ENCODE measurements at regions not wholly inside any gene's neighbourhood (a gene's known extent, or its start where the extent isn't known, plus 50 kb on each side); places are given as distances from the start of the nearest gene placed in this dataset.

DNA sequence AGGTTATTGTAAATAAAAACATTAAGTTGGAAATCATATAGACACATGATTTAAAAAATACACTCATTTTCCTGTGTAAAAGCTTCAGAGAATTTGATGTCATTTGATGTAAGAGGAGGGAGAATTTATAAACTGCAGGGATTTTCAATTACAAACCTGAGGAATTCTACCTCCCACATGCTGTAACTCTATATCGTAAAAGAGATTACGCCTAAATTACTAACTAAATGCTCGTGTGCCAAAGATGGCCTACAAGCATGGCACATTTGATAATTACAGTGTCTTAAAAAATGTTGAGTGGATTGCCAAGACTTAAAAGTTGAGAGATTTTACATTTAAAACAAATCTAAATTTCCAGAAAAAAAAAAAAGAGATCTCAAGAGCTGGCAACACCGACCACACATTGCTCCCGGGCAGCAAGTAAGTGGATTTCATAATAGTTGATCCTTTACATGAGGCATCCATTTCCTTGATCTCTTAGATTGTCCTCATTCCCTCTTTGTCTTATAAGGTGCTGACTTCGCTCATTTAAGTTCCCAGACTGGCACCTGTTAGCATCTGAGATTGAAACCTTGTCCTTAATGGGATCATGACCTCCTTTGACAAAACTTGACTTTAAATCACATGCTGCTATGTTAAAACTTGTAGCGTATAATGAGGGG, 840.3 kb upstream of the ZEB2 start:
- H3K4me3 ChIP-seq (ENCODE audit: insufficient read depth, low read depth, low read length), result no peak overlapping the region
- no peaks in the 10 kb centered on the region for H3K4me1 ChIP-seq (ENCODE audit: insufficient read depth, low read length)
- no peak overlapping the region for H3K4me2 ChIP-seq (ENCODE audit: low read length)
- H3K27ac ChIP-seq (ENCODE audit: low read depth, low read length), result no peak overlapping the region
- no peaks in the 10 kb centered on the region for H3K27me3 ChIP-seq (ENCODE audit: insufficient read depth, low read length)
- H3K9me3 ChIP-seq (ENCODE audit: insufficient read depth, low read depth, low read length), result no peaks in the 10 kb centered on the region
- no peak overlapping the region for H3K4me3 Mint-ChIP-seq (ENCODE audit: unreplicated experiment)
- no peaks in the 10 kb centered on the region for H3K36me3 Mint-ChIP-seq (ENCODE audit: low read depth, unreplicated experiment)
- no peaks in the 10 kb centered on the region for H3K36me3 ChIP-seq (ENCODE audit: insufficient read depth, low read length)
- no peak overlapping the region for H3K27ac Mint-ChIP-seq (ENCODE audit: unreplicated experiment)
- H3K27me3 Mint-ChIP-seq (ENCODE audit: low read depth, unreplicated experiment), result no peaks in the 10 kb centered on the region
- H3K79me2 ChIP-seq (ENCODE audit: insufficient read depth, low read length), result no peaks in the 10 kb centered on the region
- no peaks in the 10 kb centered on the region for H4K20me1 ChIP-seq (ENCODE audit: insufficient read depth, low read length)
- no peak for DNase-seq (ENCODE audit: low read depth)
- H3K9ac ChIP-seq (ENCODE audit: low read length), result no peak overlapping the region
- no peak for FAIRE-seq
- no peak overlapping the region for H2AFZ ChIP-seq (ENCODE audit: low read depth, low read length)
- no peak for TF ChIP-seq EZH2 (IDR thresholded peaks at IDR 0.05; ENCODE audit: insufficient read depth, low read length)
- TF ChIP-seq, protein P1, sequence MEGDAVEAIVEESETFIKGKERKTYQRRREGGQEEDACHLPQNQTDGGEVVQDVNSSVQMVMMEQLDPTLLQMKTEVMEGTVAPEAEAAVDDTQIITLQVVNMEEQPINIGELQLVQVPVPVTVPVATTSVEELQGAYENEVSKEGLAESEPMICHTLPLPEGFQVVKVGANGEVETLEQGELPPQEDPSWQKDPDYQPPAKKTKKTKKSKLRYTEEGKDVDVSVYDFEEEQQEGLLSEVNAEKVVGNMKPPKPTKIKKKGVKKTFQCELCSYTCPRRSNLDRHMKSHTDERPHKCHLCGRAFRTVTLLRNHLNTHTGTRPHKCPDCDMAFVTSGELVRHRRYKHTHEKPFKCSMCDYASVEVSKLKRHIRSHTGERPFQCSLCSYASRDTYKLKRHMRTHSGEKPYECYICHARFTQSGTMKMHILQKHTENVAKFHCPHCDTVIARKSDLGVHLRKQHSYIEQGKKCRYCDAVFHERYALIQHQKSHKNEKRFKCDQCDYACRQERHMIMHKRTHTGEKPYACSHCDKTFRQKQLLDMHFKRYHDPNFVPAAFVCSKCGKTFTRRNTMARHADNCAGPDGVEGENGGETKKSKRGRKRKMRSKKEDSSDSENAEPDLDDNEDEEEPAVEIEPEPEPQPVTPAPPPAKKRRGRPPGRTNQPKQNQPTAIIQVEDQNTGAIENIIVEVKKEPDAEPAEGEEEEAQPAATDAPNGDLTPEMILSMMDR (IDR thresholded peaks at IDR 0.05; ENCODE audit: insufficient read depth, low read depth, low read length), result no peak
- no peaks in the 10 kb centered on the region for H3K9me3 Mint-ChIP-seq (ENCODE audit: unreplicated experiment)
- no peaks in the 10 kb centered on the region for H3K4me1 Mint-ChIP-seq (ENCODE audit: low read depth, unreplicated experiment)

GRCh38 chr2:145359561-145359960, 839.6 kb upstream of the ZEB2 start:
- Mint-ChIP-seq H3K4me1 (ENCODE audit: low read depth, unreplicated experiment) (no peaks in the 10 kb centered on the region), H3K9me3 (ENCODE audit: unreplicated experiment) (no peaks in the 10 kb centered on the region), H3K4me3 (ENCODE audit: unreplicated experiment) (no peak overlapping the region), H3K27ac (ENCODE audit: unreplicated experiment) (no peak overlapping the region), H3K36me3 (ENCODE audit: low read depth, unreplicated experiment) (no peaks in the 10 kb centered on the region), H3K27me3 (ENCODE audit: low read depth, unreplicated experiment) (no peaks in the 10 kb centered on the region)
- Histone ChIP-seq H3K4me1 (ENCODE audit: insufficient read depth, low read length) (no peaks in the 10 kb centered on the region), H3K79me2 (ENCODE audit: insufficient read depth, low read length) (no peaks in the 10 kb centered on the region), H3K36me3 (ENCODE audit: insufficient read depth, low read length) (no peaks in the 10 kb centered on the region), H3K4me3 (ENCODE audit: insufficient read depth, low read depth, low read length) (no peak overlapping the region), H3K27me3 (ENCODE audit: insufficient read depth, low read length) (no peaks in the 10 kb centered on the region), H3K9me3 (ENCODE audit: insufficient read depth, low read depth, low read length) (no peaks in the 10 kb centered on the region), H3K27ac (ENCODE audit: low read depth, low read length) (no peak overlapping the region), H2AFZ (ENCODE audit: low read depth, low read length) (no peak overlapping the region), H3K4me2 (ENCODE audit: low read length) (no peak overlapping the region), H4K20me1 (ENCODE audit: insufficient read depth, low read length) (no peaks in the 10 kb centered on the region), H3K9ac (ENCODE audit: low read length) (no peak overlapping the region)
- no peak for TF ChIP-seq EZH2 (IDR thresholded peaks at IDR 0.05; ENCODE audit: insufficient read depth, low read length)
- TF ChIP-seq, protein P1 (IDR thresholded peaks at IDR 0.05; ENCODE audit: insufficient read depth, low read depth, low read length), result no peak
- DNase-seq (ENCODE audit: low read depth) (no peak), FAIRE-seq (no peak)

- FAIRE-seq, result no peak
- peaks cover 2% of the 10 kb centered on the region for H3K4me1 Mint-ChIP-seq (ENCODE audit: low read depth, unreplicated experiment)
- TF ChIP-seq, protein P1 (IDR thresholded peaks at IDR 0.05; ENCODE audit: insufficient read depth, low read depth, low read length), result no peak
- TF ChIP-seq EZH2 (IDR thresholded peaks at IDR 0.05; ENCODE audit: insufficient read depth, low read length), result no peak
- Histone ChIP-seq H3K27ac (ENCODE audit: low read depth, low read length) (no peak overlapping the region), H3K9ac (ENCODE audit: low read length) (no peak overlapping the region), H3K79me2 (ENCODE audit: insufficient read depth, low read length) (no peaks in the 10 kb centered on the region), H4K20me1 (ENCODE audit: insufficient read depth, low read length) (no peaks in the 10 kb centered on the region), H2AFZ (ENCODE audit: low read depth, low read length) (no peak overlapping the region), H3K36me3 (ENCODE audit: insufficient read depth, low read length) (no peaks in the 10 kb centered on the region), H3K4me1 (ENCODE audit: insufficient read depth, low read length) (no peaks in the 10 kb centered on the region), H3K4me2 (ENCODE audit: low read length) (no peak overlapping the region), H3K27me3 (ENCODE audit: insufficient read depth, low read length) (no peaks in the 10 kb centered on the region), H3K9me3 (ENCODE audit: insufficient read depth, low read depth, low read length) (no peaks in the 10 kb centered on the region), H3K4me3 (ENCODE audit: insufficient read depth, low read depth, low read length) (no peak overlapping the region)
- H3K4me3 Mint-ChIP-seq (ENCODE audit: unreplicated experiment), result no peak overlapping the region
- no peaks in the 10 kb centered on the region for H3K9me3 Mint-ChIP-seq (ENCODE audit: unreplicated experiment)
- H3K36me3 Mint-ChIP-seq (ENCODE audit: low read depth, unreplicated experiment), result no peaks in the 10 kb centered on the region
- no peaks in the 10 kb centered on the region for H3K27me3 Mint-ChIP-seq (ENCODE audit: low read depth, unreplicated experiment)
- H3K27ac Mint-ChIP-seq (ENCODE audit: unreplicated experiment), result no peak overlapping the region
- peak; percentile 22 for DNase-seq (ENCODE audit: low read depth)
Measured at GRCh38 chr2:145356056-145356455, 836.1 kb upstream of the ZEB2 start.

Measured in astrocyte (in vitro differentiated cells and primary cell).